AG20443 (cell line): ENCODE measurements at regions not wholly inside any gene's neighbourhood (a gene's known extent, or its start where the extent isn't known, plus 50 kb on each side); places are given as distances from the start of the nearest gene placed in this dataset.
"Not testable (repeated sequence)": the region's sequence is repeated elsewhere in the genome, so short reads cannot be mapped to it uniquely, and the experiment has no call there.

Experiments
- DNase-seq: peaks from one replicate; pipeline ENCODE4 v3.0.0; 2012; ENCODE audit warnings: low spot score, mixed read lengths

GRCh38 chr2:180604077-180604476 lies 376.3 kb upstream of the UBE2E3 start:
- DNase-seq, result no peak

- no peak for DNase-seq
Measured at GRCh38 chr2:180601016-180601415, 379.4 kb upstream of the UBE2E3 start.

GRCh38 chr2:180599804-180600203 lies 380.6 kb upstream of the UBE2E3 start:
- no peak for DNase-seq

- DNase-seq, result no peak
Measured at GRCh38 chr2:180597179-180597578, 383.2 kb upstream of the UBE2E3 start.

- no peak for DNase-seq
Measured at GRCh38 chr2:180596453-180596852, 384.0 kb upstream of the UBE2E3 start.

- no peak for DNase-seq
Measured at GRCh38 chr2:180591947-180592346, 388.5 kb upstream of the UBE2E3 start.

- not testable (repeated sequence) for DNase-seq
Measured at GRCh38 chr2:180591093-180591781, 389.2 kb upstream of the UBE2E3 start.

- DNase-seq, result no peak
Measured at GRCh38 chr2:180583441-180584140, 396.8 kb upstream of the UBE2E3 start.

- no peak for DNase-seq
Measured at GRCh38 chr2:180579388-180579787, 401.0 kb upstream of the UBE2E3 start.

- no peak for DNase-seq
Measured at GRCh38 chr2:180578441-180578840, 402.0 kb upstream of the UBE2E3 start.

- DNase-seq, result no peak
Measured at GRCh38 chr2:180577567-180577966, 402.8 kb upstream of the UBE2E3 start.

- peak; percentile 12 for DNase-seq
Measured at GRCh38 chr2:180573951-180574350, 406.5 kb upstream of the UBE2E3 start.

- DNase-seq, result no peak
Measured at GRCh38 chr2:180572346-180572745, 408.1 kb upstream of the UBE2E3 start.

- peak; percentile 25 for DNase-seq
Measured at GRCh38 chr2:180571559-180571958, 408.8 kb upstream of the UBE2E3 start.

GRCh38 chr2:180570864-180571263 lies 409.5 kb upstream of the UBE2E3 start:
- DNase-seq, result no peak

- no peak for DNase-seq
Measured at GRCh38 chr2:180564051-180564450, 416.4 kb upstream of the UBE2E3 start.

GRCh38 chr2:180562378-180562777 lies 418.0 kb upstream of the UBE2E3 start:
- no peak for DNase-seq

GRCh38 chr2:180559771-180560170 lies 420.6 kb upstream of the UBE2E3 start:
- peak; percentile 11 for DNase-seq

GRCh38 chr2:180559038-180559437 lies 421.4 kb upstream of the UBE2E3 start:
- no peak for DNase-seq

GRCh38 chr2:180555391-180555965 lies 424.9 kb upstream of the UBE2E3 start:
- no peak for DNase-seq

GRCh38 chr2:180554330-180554729 lies 426.1 kb upstream of the UBE2E3 start:
- no peak for DNase-seq

GRCh38 chr2:180553094-180553715 lies 427.2 kb upstream of the UBE2E3 start:
- DNase-seq, result no peak

GRCh38 chr2:180542511-180542910 lies 437.9 kb upstream of the UBE2E3 start:
- no peak for DNase-seq
